A549 (cell line): ENCODE measurements at regions not wholly inside any gene's neighbourhood (a gene's known extent, or its start where the extent isn't known, plus 50 kb on each side); places are given as distances from the start of the nearest gene placed in this dataset.

Source experiments
- CEBPB ChIP-seq, 2 experiments: fragments of >200 bp in 1 of 2; sonication (Bioruptor Twin) in 1 of 2; formaldehyde crosslinking in 1 of 2; IDR thresholded peaks; 2 replicates each; pipeline ENCODE4 v1.6.1; 2012 to 2016
- CHD2 ChIP-seq: fragments of 150-350 bp; IDR thresholded peaks from 2 replicates; pipeline ENCODE4 v1.6.1; 2014; ENCODE audit warnings: low read length; ENCODE audit not compliant: partially characterized antibody
- CTCF ChIP-seq: fragments of >200 bp; sonication (Bioruptor Twin); formaldehyde crosslinking; IDR thresholded peaks from 3 replicates; pipeline ENCODE4 v1.5.1; 2016
- FOXS1 ChIP-seq: fragments of 250-450 bp; sonication (Bioruptor Pico); IDR thresholded peaks from 2 replicates; pipeline ENCODE4 v1.5.0; 2020; ENCODE audit warnings: mild to moderate bottlenecking, moderate library complexity
- POLR2A ChIP-seq: IDR thresholded peaks from 2 replicates; pipeline ENCODE4 v1.6.1; 2012; ENCODE audit warnings: mild to moderate bottlenecking, low read length
- POLR2AphosphoS2 ChIP-seq: conservative IDR thresholded peaks from 2 replicates; pipeline ENCODE4 v1.6.1; 2012; ENCODE audit warnings: low read length, improper control_type of control experiment, inconsistent platforms
- RAD21 ChIP-seq, 2 experiments: fragments of >200 bp in 1 of 2; sonication (Bioruptor Twin) in 1 of 2; formaldehyde crosslinking in 1 of 2; IDR thresholded peaks in 1 of 2; conservative IDR thresholded peaks in 1 of 2; 2 replicates in 1 of 2; 3 replicates in 1 of 2; pipeline ENCODE4 v1.6.1; 2012 to 2018; ENCODE audit warnings: inconsistent platforms in 1 of 2
- RFX5 ChIP-seq: fragments of 450-650 bp; IDR thresholded peaks from 2 replicates; pipeline ENCODE4 v1.7.1; 2014; ENCODE audit warnings: antibody characterized with exemption, mild to moderate bottlenecking, moderate library complexity
- USF2 ChIP-seq: fragments of 450-650 bp; IDR thresholded peaks from 2 replicates; pipeline ENCODE4 v1.6.1; 2014; ENCODE audit warnings: antibody characterized with exemption

- no peak for TF ChIP-seq POLR2A
- no peak for TF ChIP-seq CTCF
- no peak for TF ChIP-seq RAD21 (conservative IDR thresholded peaks at IDR 0.05 in 1 of 2, IDR thresholded peaks at IDR 0.05 in 1 of 2)
- no peak for TF ChIP-seq RFX5
- no peak for TF ChIP-seq FOXS1 (CRISPR knock-in tag)
- no peak for TF ChIP-seq CEBPB (IDR thresholded peaks at IDR 0.05)
- TF ChIP-seq CHD2: no peak
- no peak for TF ChIP-seq USF2
- no peak for TF ChIP-seq POLR2AphosphoS2
Measured at GRCh38 chr13:50701469-50701868, 142.0 kb downstream of the DLEU7 start.
